Esophagus muscularis mucosa (tissue), 3 donors: ENCODE measurements at regions not wholly inside any gene's neighbourhood (a gene's known extent, or its start where the extent isn't known, plus 50 kb on each side); places are given as distances from the start of the nearest gene placed in this dataset.

ENCODE experiments used
- CTCF ChIP-seq, 3 experiments: fragments of 200-600 bp in 2 of 3; fragments of 450-650 bp in 1 of 3; sonication (generic) in 2 of 3; IDR thresholded peaks; one replicate each; pipeline ENCODE4 v1.5.1; 2017 to 2019; ENCODE audit warnings: antibody characterized with exemption in 3 of 3, mild to moderate bottlenecking in 2 of 3, moderate library complexity in 1 of 3
- POLR2A ChIP-seq: fragments of 450-650 bp; IDR thresholded peaks from one replicate; pipeline ENCODE4 v1.6.1; 2017; ENCODE audit warnings: antibody characterized with exemption, moderate library complexity, mild to moderate bottlenecking, low read depth
- POLR2AphosphoS5 ChIP-seq, 2 donors: sonication (generic); formaldehyde crosslinking; IDR thresholded peaks; one replicate each; pipeline ENCODE4 v1.6.1; 2017; ENCODE audit warnings: antibody characterized with exemption in 2 of 2

- TF ChIP-seq POLR2A: no peak
- TF ChIP-seq CTCF (IDR thresholded peaks at IDR 0.05): no peak
- TF ChIP-seq POLR2AphosphoS5 (IDR thresholded peaks at IDR 0.05): no peak
These were observed 627.1 kb downstream of the TMTC2 start for GRCh38 chr12:83313827-83314226.
